ENCODE measurements at regions not wholly inside any gene's neighbourhood (a gene's known extent, or its start where the extent isn't known, plus 50 kb on each side); places are given as distances from the start of the nearest gene placed in this dataset.

GRCh38 chr7:25849500-25850184, 302.4 kb upstream of the NFE2L3 start:
- Histone ChIP-seq H3K27ac (ENCODE audit: low read length) (no peak overlapping the region), H3K27me3 (ENCODE audit: insufficient read depth, low read depth, low read length) (peaks cover 29% of the 10 kb centered on the region), H3K79me2 (replicated peaks; ENCODE audit: insufficient read depth, low read length) (no peaks in the 10 kb centered on the region), H2AFZ (ENCODE audit: low read depth, low read length) (no peak overlapping the region), H3K4me2 (ENCODE audit: low read length) (no peak overlapping the region), H3K9me3 (ENCODE audit: low read length) (no peaks in the 10 kb centered on the region), H3K9me2 (ENCODE audit: insufficient read depth, low read length) (no peaks in the 10 kb centered on the region), H3K9ac (ENCODE audit: low read length) (no peak overlapping the region), H3K4me3 (ENCODE audit: low read length) (no peak overlapping the region), H4K20me1 (ENCODE audit: insufficient read depth) (no peaks in the 10 kb centered on the region), H3K36me3 (ENCODE audit: insufficient read depth, low read length) (no peaks in the 10 kb centered on the region), H3F3A (ENCODE audit: insufficient read depth, low read length, poor library complexity, severe bottlenecking) (no peaks in the 10 kb centered on the region)
- TF ChIP-seq SMC3 (conservative IDR thresholded peaks at IDR 0.05; ENCODE audit: poor library complexity) (no peak), EZH2 (IDR thresholded peaks at IDR 0.05; ENCODE audit: borderline replicate concordance, insufficient read depth, low read length, poor library complexity, severe bottlenecking) (no peak), EP300 (conservative IDR thresholded peaks at IDR 0.05; ENCODE audit: poor library complexity, severe bottlenecking) (no peak), POLR2AphosphoS5 (IDR thresholded peaks at IDR 0.05) (no peak), REST (IDR thresholded peaks at IDR 0.05; ENCODE audit: borderline replicate concordance) (no peak), TAF1 (IDR thresholded peaks at IDR 0.05; ENCODE audit: low read depth) (no peak), MXI1 (conservative IDR thresholded peaks at IDR 0.05; ENCODE audit: poor library complexity, severe bottlenecking) (no peak), CTCF (IDR thresholded peaks at IDR 0.05; ENCODE audit: poor library complexity, severe bottlenecking) (no peak), RAD21 (conservative IDR thresholded peaks at IDR 0.05) (no peak)

GRCh38 chr7:25850216-25850615, 301.8 kb upstream of the NFE2L3 start:
- H3K4me2 ChIP-seq (ENCODE audit: low read length), result no peak overlapping the region
- H3K27me3 ChIP-seq (ENCODE audit: insufficient read depth, low read depth, low read length), result peaks cover 32% of the 10 kb centered on the region
- H3K27ac ChIP-seq (ENCODE audit: low read length), result no peak overlapping the region
- H3K9me3 ChIP-seq (ENCODE audit: low read length), result no peaks in the 10 kb centered on the region
- H3K36me3 ChIP-seq (ENCODE audit: insufficient read depth, low read length), result no peaks in the 10 kb centered on the region
- no peak overlapping the region for H3K4me3 ChIP-seq (ENCODE audit: low read length)
- TF ChIP-seq MXI1 (conservative IDR thresholded peaks at IDR 0.05; ENCODE audit: poor library complexity, severe bottlenecking) (no peak), TAF1 (IDR thresholded peaks at IDR 0.05; ENCODE audit: low read depth) (no peak), SMC3 (conservative IDR thresholded peaks at IDR 0.05; ENCODE audit: poor library complexity) (no peak), EP300 (conservative IDR thresholded peaks at IDR 0.05; ENCODE audit: poor library complexity, severe bottlenecking) (no peak), EZH2 (IDR thresholded peaks at IDR 0.05; ENCODE audit: borderline replicate concordance, insufficient read depth, low read length, poor library complexity, severe bottlenecking) (no peak), REST (IDR thresholded peaks at IDR 0.05; ENCODE audit: borderline replicate concordance) (no peak)
- no peak overlapping the region for H3K9ac ChIP-seq (ENCODE audit: low read length)
- H3K79me2 ChIP-seq (replicated peaks; ENCODE audit: insufficient read depth, low read length), result no peaks in the 10 kb centered on the region
- H3K9me2 ChIP-seq (ENCODE audit: insufficient read depth, low read length), result no peaks in the 10 kb centered on the region
- no peaks in the 10 kb centered on the region for H4K20me1 ChIP-seq (ENCODE audit: insufficient read depth)
- H2AFZ ChIP-seq (ENCODE audit: low read depth, low read length), result no peak overlapping the region
- no peaks in the 10 kb centered on the region for H3F3A ChIP-seq (ENCODE audit: insufficient read depth, low read length, poor library complexity, severe bottlenecking)

All from neural cell (in vitro differentiated cells).